Ovary (tissue), 7 donors: ENCODE measurements at regions not wholly inside any gene's neighbourhood (a gene's known extent, or its start where the extent isn't known, plus 50 kb on each side); places are given as distances from the start of the nearest gene placed in this dataset.

Experiments
- DNase-seq, 5 donors: peaks; one replicate each; pipeline ENCODE4 v3.0.0-alpha.2; 2019 to 2020
- H3K27ac ChIP-seq, 2 donors: fragments of 200-600 bp; one replicate each; pipeline versions ENCODE4 v1.5.1 to v1.8.0; 2019 to 2022
- H3K27me3 ChIP-seq: fragments of 200-600 bp; one replicate; pipeline ENCODE4 v1.8.0; 2022
- H3K36me3 ChIP-seq: fragments of 200-600 bp; sonication (generic); one replicate; pipeline ENCODE4 v1.5.1; 2019
- H3K4me1 ChIP-seq: one replicate; pipeline ENCODE4 v1.8.1; 2013; ENCODE audit warnings: mild to moderate bottlenecking, moderate library complexity; ENCODE audit not compliant: insufficient read depth
- H3K4me3 ChIP-seq: fragments of 200-600 bp; sonication (generic); one replicate; pipeline ENCODE4 v1.5.1; 2017
- H3K9me3 ChIP-seq, 2 donors: fragments of 200-600 bp in 1 of 2; sonication (generic) in 1 of 2; one replicate each; pipeline versions ENCODE4 v1.5.1 to v1.8.1; 2013 to 2019; ENCODE audit warnings: mild to moderate bottlenecking in 1 of 2, moderate library complexity in 1 of 2
- CTCF ChIP-seq, 3 donors: fragments of 450-650 bp in 2 of 3; fragments of 200-600 bp in 1 of 3; IDR thresholded peaks; one replicate each; pipeline versions ENCODE4 v1.5.1 to v1.8.0; 2016 to 2022; ENCODE audit warnings: antibody characterized with exemption in 3 of 3, mild to moderate bottlenecking in 1 of 3
- EP300 ChIP-seq: sonication (generic); formaldehyde crosslinking; IDR thresholded peaks from one replicate; pipeline ENCODE4 v1.6.1; 2017; ENCODE audit warnings: antibody characterized with exemption
- POLR2A ChIP-seq: fragments of 450-650 bp; IDR thresholded peaks from one replicate; pipeline ENCODE4 v1.6.1; 2017; ENCODE audit warnings: antibody characterized with exemption, mild to moderate bottlenecking, moderate library complexity
- whole genome bisulfite sequencing, 3 donors: extraction: QIAGEN DNeasy Blood & Tissue Kit in 1 of 3; methylation state at CpG; one replicate each; pipeline versions ENCODE4 v1.1.5 to v1.1.7; 2013 to 2017; 5-methylcytosine and 5-hydroxymethylcytosine counted together
- intact Hi-C, 4 donors: fragments of 100-400 bp; cut with DNase I; formaldehyde crosslinking; loops; one replicate each; pipeline versions ENCODE4 v1.11.0 to v1.15.1; 2022 to 2023
- donor health status: DM: no; HTN: no; CAD: no; lungs with moderate emphysema.
- donor health status: DM: no; HTN: no; CAD: no.
- donor health status: Bipolar disorder and iron deficiency.
- donor health status: DM: no; HTN: no; CAD: no.
- donor health status: DM: yes; HTN: yes; CAD: no.

GRCh38 chrX:8067754-8068462, 103.2 kb downstream of the VCX2 start:
- no peaks in the 10 kb centered on the region for H3K4me1 ChIP-seq
- intact Hi-C loops: no loop called here

GRCh38 chrX:8052909-8053308, 118.2 kb downstream of the VCX2 start:
- peaks cover 4% of the 10 kb centered on the region for H3K4me1 ChIP-seq
- intact Hi-C loops: no loop called here
- no peaks in the 10 kb centered on the region for H3K36me3 ChIP-seq
- H3K4me3 ChIP-seq: no peak overlapping the region
- TF ChIP-seq POLR2A (no peak), CTCF (IDR thresholded peaks at IDR 0.05) (no peak), EP300 (no peak)
- DNase-seq: no peak
- H3K9me3 ChIP-seq: no peaks in the 10 kb centered on the region
- no peaks in the 10 kb centered on the region for H3K27me3 ChIP-seq
- H3K27ac ChIP-seq: no peak overlapping the region
- WGBS, 3 donors: 62 to 81% (median 75%) methylated on average over 2 of the region's 2 CpGs

More at GRCh38 chrX:8067754-8068462, 103.2 kb downstream of the VCX2 start:
- no peak for DNase-seq
- Histone ChIP-seq H3K9me3 (no peaks in the 10 kb centered on the region), H3K4me3 (no peak overlapping the region), H3K27ac (no peak overlapping the region), H3K36me3 (no peaks in the 10 kb centered on the region), H3K27me3 (no peaks in the 10 kb centered on the region)
- TF ChIP-seq EP300 (no peak), CTCF (IDR thresholded peaks at IDR 0.05) (no peak), POLR2A (no peak)
- WGBS, 3 donors: 64 to 67% (median 67%) methylated on average over 8 of the region's 8 CpGs

GRCh38 chrX:8049827-8050226, 121.2 kb downstream of the VCX2 start:
- Histone ChIP-seq H3K4me1 (peaks cover 4% of the 10 kb centered on the region), H3K9me3 (no peaks in the 10 kb centered on the region), H3K27ac (no peak overlapping the region), H3K27me3 (no peaks in the 10 kb centered on the region), H3K4me3 (no peak overlapping the region), H3K36me3 (no peaks in the 10 kb centered on the region)
- TF ChIP-seq POLR2A (no peak), EP300 (no peak), CTCF (IDR thresholded peaks at IDR 0.05) (no peak)
- no peak for DNase-seq
- intact Hi-C loops: no loop called here
- WGBS, 3 donors: 8 to 20% (median 10%) methylated on average over 3 of the region's 3 CpGs

GRCh38 chrX:8048466-8048865, 121.3 kb upstream of the PNPLA4 start:
- H3K4me3 ChIP-seq: no peak overlapping the region
- peaks cover 4% of the 10 kb centered on the region for H3K4me1 ChIP-seq
- H3K27me3 ChIP-seq: no peaks in the 10 kb centered on the region
- no peak for TF ChIP-seq POLR2A
- TF ChIP-seq CTCF (IDR thresholded peaks at IDR 0.05): no peak
- no peak for TF ChIP-seq EP300
- no peak overlapping the region for H3K27ac ChIP-seq
- no peaks in the 10 kb centered on the region for H3K9me3 ChIP-seq
- intact Hi-C loops: no loop called here
- WGBS, 3 donors: 80 to 90% (median 81%) methylated on average over 1 of the region's 1 CpG
- DNase-seq: no peak
- H3K36me3 ChIP-seq: no peaks in the 10 kb centered on the region
